ENCODE measurements at regions not wholly inside any gene's neighbourhood (a gene's known extent, or its start where the extent isn't known, plus 50 kb on each side); places are given as distances from the start of the nearest gene placed in this dataset.

- peak; percentile 65 for TF ChIP-seq E2F1 (CRISPR knock-in tag; IDR thresholded peaks at IDR 0.05)
- no peak for TF ChIP-seq NR3C1 (CRISPR knock-in tag; IDR thresholded peaks at IDR 0.05)
- peak; percentile 99; the same call in 1 of the 2 replicates for TF ChIP-seq ZNF558 (CRISPR knock-in tag; IDR thresholded peaks at IDR 0.05; ENCODE audit: borderline replicate concordance)
- TF ChIP-seq SP5 (CRISPR knock-in tag; IDR thresholded peaks at IDR 0.05; ENCODE audit: borderline replicate concordance, low read depth): peak; percentile 98
- peak; percentile 99 for TF ChIP-seq ZNF589 (CRISPR knock-in tag; conservative IDR thresholded peaks at IDR 0.05)
- TF ChIP-seq, protein P1, sequence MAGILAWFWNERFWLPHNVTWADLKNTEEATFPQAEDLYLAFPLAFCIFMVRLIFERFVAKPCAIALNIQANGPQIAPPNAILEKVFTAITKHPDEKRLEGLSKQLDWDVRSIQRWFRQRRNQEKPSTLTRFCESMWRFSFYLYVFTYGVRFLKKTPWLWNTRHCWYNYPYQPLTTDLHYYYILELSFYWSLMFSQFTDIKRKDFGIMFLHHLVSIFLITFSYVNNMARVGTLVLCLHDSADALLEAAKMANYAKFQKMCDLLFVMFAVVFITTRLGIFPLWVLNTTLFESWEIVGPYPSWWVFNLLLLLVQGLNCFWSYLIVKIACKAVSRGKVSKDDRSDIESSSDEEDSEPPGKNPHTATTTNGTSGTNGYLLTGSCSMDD (CRISPR knock-in tag; IDR thresholded peaks at IDR 0.05): no peak; the same call in 1 of the 2 replicates
- TF ChIP-seq ZBED4 (CRISPR knock-in tag; IDR thresholded peaks at IDR 0.05; ENCODE audit: borderline replicate concordance): peak; percentile 78
- TF ChIP-seq CENPT (CRISPR knock-in tag; IDR thresholded peaks at IDR 0.05; ENCODE audit: low read depth): peak; percentile 99
- peak; percentile 94; the same call in 1 of the 2 replicates for TF ChIP-seq ZNF556 (CRISPR knock-in tag; IDR thresholded peaks at IDR 0.05; ENCODE audit: borderline replicate concordance)
- 0 out of 2 replicates have a peak, but pooled peaks have one; percentile 63 for TF ChIP-seq ZNF205 (CRISPR knock-in tag; IDR thresholded peaks at IDR 0.05)
- TF ChIP-seq RELA (CRISPR knock-in tag; IDR thresholded peaks at IDR 0.05): peak; percentile 77; the same call in 1 of the 2 replicates
- TF ChIP-seq ZNF235 (CRISPR knock-in tag; IDR thresholded peaks at IDR 0.05; ENCODE audit: borderline replicate concordance): peak; percentile 88; the same call in 1 of the 2 replicates
- TF ChIP-seq KDM3A (CRISPR knock-in tag; IDR thresholded peaks at IDR 0.05; ENCODE audit: low read depth): peak; percentile 93
- no peak for TF ChIP-seq CBX2 (IDR thresholded peaks at IDR 0.05; ENCODE audit: low read depth, low read length)
- no peak for TF ChIP-seq CBX2 (CRISPR knock-in tag; IDR thresholded peaks at IDR 0.05; ENCODE audit: low read depth)
- TF ChIP-seq ZNF703 (CRISPR knock-in tag; IDR thresholded peaks at IDR 0.05; ENCODE audit: borderline replicate concordance): no peak
- TF ChIP-seq, protein P2, sequence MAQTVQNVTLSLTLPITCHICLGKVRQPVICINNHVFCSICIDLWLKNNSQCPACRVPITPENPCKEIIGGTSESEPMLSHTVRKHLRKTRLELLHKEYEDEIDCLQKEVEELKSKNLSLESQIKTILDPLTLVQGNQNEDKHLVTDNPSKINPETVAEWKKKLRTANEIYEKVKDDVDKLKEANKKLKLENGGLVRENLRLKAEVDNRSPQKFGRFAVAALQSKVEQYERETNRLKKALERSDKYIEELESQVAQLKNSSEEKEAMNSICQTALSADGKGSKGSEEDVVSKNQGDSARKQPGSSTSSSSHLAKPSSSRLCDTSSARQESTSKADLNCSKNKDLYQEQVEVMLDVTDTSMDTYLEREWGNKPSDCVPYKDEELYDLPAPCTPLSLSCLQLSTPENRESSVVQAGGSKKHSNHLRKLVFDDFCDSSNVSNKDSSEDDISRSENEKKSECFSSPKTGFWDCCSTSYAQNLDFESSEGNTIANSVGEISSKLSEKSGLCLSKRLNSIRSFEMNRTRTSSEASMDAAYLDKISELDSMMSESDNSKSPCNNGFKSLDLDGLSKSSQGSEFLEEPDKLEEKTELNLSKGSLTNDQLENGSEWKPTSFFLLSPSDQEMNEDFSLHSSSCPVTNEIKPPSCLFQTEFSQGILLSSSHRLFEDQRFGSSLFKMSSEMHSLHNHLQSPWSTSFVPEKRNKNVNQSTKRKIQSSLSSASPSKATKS (CRISPR knock-in tag; IDR thresholded peaks at IDR 0.05): no peak; the same call in 1 of the 2 replicates
- no peak for TF ChIP-seq ZNF20 (CRISPR knock-in tag; IDR thresholded peaks at IDR 0.05)
- TF ChIP-seq, protein P3, sequence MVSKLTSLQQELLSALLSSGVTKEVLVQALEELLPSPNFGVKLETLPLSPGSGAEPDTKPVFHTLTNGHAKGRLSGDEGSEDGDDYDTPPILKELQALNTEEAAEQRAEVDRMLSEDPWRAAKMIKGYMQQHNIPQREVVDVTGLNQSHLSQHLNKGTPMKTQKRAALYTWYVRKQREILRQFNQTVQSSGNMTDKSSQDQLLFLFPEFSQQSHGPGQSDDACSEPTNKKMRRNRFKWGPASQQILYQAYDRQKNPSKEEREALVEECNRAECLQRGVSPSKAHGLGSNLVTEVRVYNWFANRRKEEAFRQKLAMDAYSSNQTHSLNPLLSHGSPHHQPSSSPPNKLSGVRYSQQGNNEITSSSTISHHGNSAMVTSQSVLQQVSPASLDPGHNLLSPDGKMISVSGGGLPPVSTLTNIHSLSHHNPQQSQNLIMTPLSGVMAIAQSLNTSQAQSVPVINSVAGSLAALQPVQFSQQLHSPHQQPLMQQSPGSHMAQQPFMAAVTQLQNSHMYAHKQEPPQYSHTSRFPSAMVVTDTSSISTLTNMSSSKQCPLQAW (CRISPR knock-in tag; IDR thresholded peaks at IDR 0.05): peak; percentile 53; the same call in 1 of the 2 replicates
These were observed 65.8 kb downstream of the KPNA2 start (continued) for GRCh38 chr17:68101075-68101986.

Data from HepG2 (cell line).